A549 (cell line): ENCODE measurements at regions not wholly inside any gene's neighbourhood (a gene's known extent, or its start where the extent isn't known, plus 50 kb on each side); places are given as distances from the start of the nearest gene placed in this dataset.

ENCODE experiments used
- ATAC-seq, 2 experiments: fragments of 200-7000 bp in 1 of 2; fragments of >200 bp in 1 of 2; cut with Nextera tagmentation in 1 of 2; cut with Tn5 transposase in 1 of 2; 3 replicates each; pipeline versions ENCODE4 v1.8.0 to v1.9.1; 2018 to 2020; ENCODE audit warnings: mild to moderate bottlenecking in 1 of 2, moderate library complexity in 1 of 2
- CTCF ChIA-PET: fragments of 300-600 bp; sonication (Branson Sonifier 250); formaldehyde crosslinking; extraction: SDS; loops from one replicate; lab custom pipeline; 2021; ENCODE audit warnings: antibody characterized with exemption, inconsistent platforms; lab: Yijun Ruan, JAX
- POLR2A ChIA-PET: fragments of 350-600 bp; formaldehyde crosslinking; extraction: SDS; loops from one replicate; lab custom pipeline; 2021; ENCODE audit warnings: antibody characterized with exemption, inconsistent platforms; lab: Yijun Ruan, JAX
- DNase-seq, 2 experiments: peaks; one replicate each; pipeline versions ENCODE4 v3.0.0 to v3.0.0-alpha.2; 2011 to 2016; ENCODE audit warnings: low read depth in 1 of 2, low spot score in 1 of 2
- FAIRE-seq: peaks from 2 replicates; lab custom pipeline; 2011; peaks lifted over from hg19 to GRCh38; lab: Jason Lieb, UNC
- H3K27ac ChIP-seq, 2 experiments: fragments of >200 bp; sonication (Bioruptor Twin); formaldehyde crosslinking; 3 replicates each; pipeline ENCODE4 v1.5.1; 2016 to 2017
- H3K4me1 ChIP-seq: fragments of >200 bp; sonication (Bioruptor Twin); formaldehyde crosslinking; 3 replicates; pipeline ENCODE4 v1.6.1; 2016
- H3K4me2 ChIP-seq: fragments of >200 bp; sonication (Bioruptor Twin); formaldehyde crosslinking; 3 replicates; pipeline ENCODE4 v1.6.1; 2016
- H3K4me3 ChIP-seq: fragments of >200 bp; sonication (Bioruptor Twin); formaldehyde crosslinking; 3 replicates; pipeline ENCODE4 v1.5.1; 2016
- H3K9me3 ChIP-seq: fragments of >200 bp; sonication (Bioruptor Twin); formaldehyde crosslinking; 3 replicates; pipeline ENCODE4 v1.6.1; 2016
- CTCF ChIP-seq: fragments of >200 bp; sonication (Bioruptor Twin); formaldehyde crosslinking; IDR thresholded peaks from 3 replicates; pipeline ENCODE4 v1.5.1; 2016
- ELK1 ChIP-seq: fragments of 150-350 bp; IDR thresholded peaks from 2 replicates; pipeline ENCODE4 v1.6.1; 2014; ENCODE audit warnings: low read depth, mild to moderate bottlenecking, low read length
- ESRRA ChIP-seq: fragments of 150-350 bp; IDR thresholded peaks from 2 replicates; pipeline ENCODE4 v1.6.1; 2014; ENCODE audit warnings: mild to moderate bottlenecking, low read length, borderline replicate concordance
- FOSB ChIP-seq: fragments of 250-450 bp; sonication (Bioruptor Pico); IDR thresholded peaks from 2 replicates; pipeline ENCODE4 v1.5.0; 2020; ENCODE audit warnings: mild to moderate bottlenecking, moderate library complexity
- FOXS1 ChIP-seq: fragments of 250-450 bp; sonication (Bioruptor Pico); IDR thresholded peaks from 2 replicates; pipeline ENCODE4 v1.5.0; 2020; ENCODE audit warnings: mild to moderate bottlenecking, moderate library complexity
- GATA3 ChIP-seq: IDR thresholded peaks from 2 replicates; pipeline ENCODE4 v1.6.1; 2012; ENCODE audit warnings: borderline replicate concordance
- HDAC2 ChIP-seq: fragments of 200-600 bp; sonication (generic); IDR thresholded peaks from 2 replicates; pipeline ENCODE4 v1.6.1; 2016
- HEYL ChIP-seq: fragments of 250-450 bp; sonication (Bioruptor Pico); IDR thresholded peaks from 2 replicates; pipeline ENCODE4 v1.8.0; 2021; ENCODE audit warnings: mild to moderate bottlenecking, moderate library complexity
- HMGXB4 ChIP-seq: fragments of 250-450 bp; sonication (Bioruptor Pico); IDR thresholded peaks from 2 replicates; pipeline ENCODE4 v1.5.0; 2021; ENCODE audit warnings: mild to moderate bottlenecking, moderate library complexity, borderline replicate concordance
- HOXB13 ChIP-seq: fragments of 250-450 bp; sonication (Bioruptor Pico); IDR thresholded peaks from 2 replicates; pipeline ENCODE4 v1.5.0; 2020; ENCODE audit warnings: low read depth, mild to moderate bottlenecking, moderate library complexity
- JUNB ChIP-seq: fragments of >200 bp; sonication (Bioruptor Twin); formaldehyde crosslinking; IDR thresholded peaks from 2 replicates; pipeline ENCODE4 v1.6.1; 2016
- KDM1A ChIP-seq: fragments of 200-600 bp; sonication (generic); IDR thresholded peaks from 2 replicates; pipeline ENCODE4 v1.6.1; 2016; ENCODE audit warnings: low read depth, mild to moderate bottlenecking
- KDM5A ChIP-seq: fragments of 200-600 bp; sonication (generic); IDR thresholded peaks from 2 replicates; pipeline ENCODE4 v1.6.1; 2016; ENCODE audit warnings: antibody characterized with exemption, mild to moderate bottlenecking
- MAFK ChIP-seq: fragments of 450-650 bp; IDR thresholded peaks from 2 replicates; pipeline ENCODE4 v1.6.1; 2014; ENCODE audit not compliant: partially characterized antibody
- MYC ChIP-seq: IDR thresholded peaks from 2 replicates; pipeline ENCODE4 v1.6.1; 2012; ENCODE audit warnings: mild to moderate bottlenecking, inconsistent platforms, low read length, improper control_type of control experiment, borderline replicate concordance
- NPAS2 ChIP-seq: fragments of 250-450 bp; sonication (Bioruptor Pico); IDR thresholded peaks from 2 replicates; pipeline ENCODE4 v1.8.0; 2022; ENCODE audit warnings: mild to moderate bottlenecking, moderate library complexity, borderline replicate concordance
- POLR2A ChIP-seq: IDR thresholded peaks from 2 replicates; pipeline ENCODE4 v1.6.1; 2012; ENCODE audit warnings: mild to moderate bottlenecking, low read length
- RNF2 ChIP-seq: fragments of 200-600 bp; sonication (generic); IDR thresholded peaks from 2 replicates; pipeline ENCODE4 v1.6.1; 2016; ENCODE audit warnings: low read depth, mild to moderate bottlenecking, antibody characterized with exemption, moderate library complexity, borderline replicate concordance
- SMC3 ChIP-seq: fragments of >200 bp; sonication (Bioruptor Twin); formaldehyde crosslinking; IDR thresholded peaks from 3 replicates; pipeline ENCODE4 v1.6.1; 2018; ENCODE audit warnings: inconsistent platforms
- TP53 ChIP-seq: fragments of 250-450 bp; sonication (Bioruptor Pico); IDR thresholded peaks from 2 replicates; pipeline ENCODE4 v1.5.0; 2021; ENCODE audit warnings: mild to moderate bottlenecking, moderate library complexity
- USF2 ChIP-seq: fragments of 450-650 bp; IDR thresholded peaks from 2 replicates; pipeline ENCODE4 v1.6.1; 2014; ENCODE audit warnings: antibody characterized with exemption
- ZC3H11A ChIP-seq: fragments of 450-650 bp; IDR thresholded peaks from 2 replicates; pipeline ENCODE4 v1.6.1; 2014; ENCODE audit warnings: antibody characterized with exemption, mild to moderate bottlenecking
- ZFP36 ChIP-seq: fragments of 450-650 bp; IDR thresholded peaks from 2 replicates; pipeline ENCODE4 v1.6.1; 2014; ENCODE audit warnings: borderline replicate concordance; ENCODE audit not compliant: partially characterized antibody
- ZSCAN20 ChIP-seq: fragments of 250-450 bp; sonication (Bioruptor Pico); IDR thresholded peaks from 2 replicates; pipeline ENCODE4 v1.8.0; 2022; ENCODE audit warnings: mild to moderate bottlenecking, moderate library complexity
- WGBS: methylation state at CpG from one replicate; pipeline ENCODE4 v1.1.6; 2017; ENCODE audit errors: missing lambda C conversion rate; 5-methylcytosine and 5-hydroxymethylcytosine counted together

GRCh38 chr5:54741711-54742110 is 224.2 kb downstream of the SNX18 start:
- Histone ChIP-seq H3K4me2 (no peak overlapping the region), H3K4me1 (peaks cover 12% of the 10 kb centered on the region; the same call in 2 of the 3 replicates), H3K4me3 (no peak overlapping the region), H3K27ac (no peak overlapping the region), H3K9me3 (no peaks in the 10 kb centered on the region)
- DNase-seq (no peak), ATAC-seq (no peak), FAIRE-seq (no peak)
- TF ChIP-seq ZC3H11A (no peak), MYC (no peak), USF2 (no peak), CTCF (no peak), KDM5A (no peak), ZFP36 (no peak), TP53 (CRISPR knock-in tag) (no peak), NPAS2 (CRISPR knock-in tag) (no peak), HMGXB4 (CRISPR knock-in tag) (no peak), HDAC2 (no peak)
- ChIA-PET POLR2A (no interaction called here), CTCF (no interaction called here)
- WGBS, result 85% methylated on average over 6 of the region's 6 CpGs

- 71% methylated on average over 5 of the region's 5 CpGs for WGBS
- Histone ChIP-seq H3K27ac (no peak overlapping the region), H3K4me2 (no peak overlapping the region), H3K4me3 (no peak overlapping the region), H3K9me3 (no peaks in the 10 kb centered on the region), H3K4me1 (peaks cover 12% of the 10 kb centered on the region; the same call in 2 of the 3 replicates)
- POLR2A ChIA-PET, result no interaction called here
- ATAC-seq (no peak), DNase-seq (no peak), FAIRE-seq (no peak)
- no peak for TF ChIP-seq ZSCAN20
- no peak for TF ChIP-seq FOXS1 (CRISPR knock-in tag)
- TF ChIP-seq SMC3, result no peak
- TF ChIP-seq ELK1, result no peak
- no peak for TF ChIP-seq FOSB (CRISPR knock-in tag)
- no peak for TF ChIP-seq GATA3
- no peak for TF ChIP-seq HOXB13 (CRISPR knock-in tag)
- TF ChIP-seq MAFK, result no peak
- TF ChIP-seq RNF2, result no peak
- TF ChIP-seq ESRRA, result no peak
- TF ChIP-seq HEYL (CRISPR knock-in tag), result no peak
- no peak for TF ChIP-seq POLR2A
- TF ChIP-seq JUNB, result no peak
- TF ChIP-seq KDM1A, result no peak
- CTCF ChIA-PET, result no interaction called here
Measured at GRCh38 chr5:54740141-54740540, 222.6 kb downstream of the SNX18 start.
